Pulmonary artery endothelial cell (primary cell): ENCODE measurements at regions not wholly inside any gene's neighbourhood (a gene's known extent, or its start where the extent isn't known, plus 50 kb on each side); places are given as distances from the start of the nearest gene placed in this dataset.
A peak's percentile ranks its signal among the peaks of the same experiment; 100 is the strongest.
"Not testable (repeated sequence)": the region's sequence is repeated elsewhere in the genome, so short reads cannot be mapped to it uniquely, and the experiment has no call there.

Experiments used
- DNase-seq: peaks from one replicate; pipeline ENCODE4 v3.0.0-alpha.2; 2011; ENCODE audit warnings: low read depth, low spot score

DNA sequence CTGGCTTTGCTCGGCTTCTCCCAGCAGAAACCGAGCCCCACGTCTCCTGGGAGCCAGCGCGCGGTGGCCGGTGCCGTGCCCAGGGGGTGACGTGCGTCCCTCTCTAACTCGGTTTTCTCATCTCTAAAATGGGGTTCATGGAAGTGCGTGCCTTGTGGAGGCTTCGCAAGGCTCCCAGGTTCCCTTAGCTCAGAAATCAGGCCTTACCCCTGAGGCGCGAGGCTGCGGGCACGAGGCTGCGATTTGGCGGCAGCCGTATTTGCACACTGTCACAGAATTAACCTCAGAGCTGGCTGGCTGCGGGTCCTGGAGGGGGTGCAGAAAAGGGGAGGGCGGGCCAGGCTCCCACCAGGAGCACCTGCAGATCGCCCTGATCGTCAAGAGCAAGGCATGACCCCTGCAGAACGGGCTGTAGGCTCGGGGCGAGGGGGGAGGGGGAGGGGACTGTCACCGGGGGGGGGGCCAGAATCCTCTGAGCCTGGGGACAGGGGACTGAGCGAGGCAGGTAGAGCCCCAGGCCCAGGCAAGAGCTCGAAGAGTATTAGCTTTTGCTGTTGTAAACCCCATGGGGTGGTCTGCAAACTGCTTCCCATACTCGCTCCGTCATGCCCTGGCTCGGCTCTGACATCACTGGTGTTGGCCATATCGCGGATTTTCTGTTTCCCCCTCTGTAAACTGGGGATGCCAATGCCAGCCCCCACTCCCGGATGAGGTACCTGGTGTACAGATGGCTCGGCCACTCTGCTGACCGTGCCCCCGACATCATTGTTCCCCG is 62.2 kb downstream of the CCNE1 start:
- DNase-seq: no peak

DNA sequence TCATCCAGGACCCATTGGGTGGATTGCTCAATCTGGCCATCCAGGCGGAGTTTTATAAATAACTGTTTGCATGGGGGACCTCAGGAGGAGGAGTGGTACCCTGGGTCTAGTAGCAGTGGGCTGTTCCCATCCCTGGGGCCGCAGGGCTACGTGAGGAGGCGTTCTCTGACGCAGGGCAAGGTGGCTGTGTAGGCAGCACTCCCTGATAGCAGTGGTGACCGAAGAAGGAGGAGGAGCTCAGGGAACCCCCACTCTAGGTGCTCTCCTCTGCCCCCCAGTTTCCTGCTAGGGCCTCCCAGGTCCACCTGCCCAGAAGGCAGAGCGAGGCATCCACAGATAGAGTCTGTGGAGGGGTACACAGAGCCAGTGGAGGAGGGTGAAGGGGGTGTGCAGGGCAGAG is 64.1 kb downstream of the CCNE1 start:
- no peak for DNase-seq

DNA sequence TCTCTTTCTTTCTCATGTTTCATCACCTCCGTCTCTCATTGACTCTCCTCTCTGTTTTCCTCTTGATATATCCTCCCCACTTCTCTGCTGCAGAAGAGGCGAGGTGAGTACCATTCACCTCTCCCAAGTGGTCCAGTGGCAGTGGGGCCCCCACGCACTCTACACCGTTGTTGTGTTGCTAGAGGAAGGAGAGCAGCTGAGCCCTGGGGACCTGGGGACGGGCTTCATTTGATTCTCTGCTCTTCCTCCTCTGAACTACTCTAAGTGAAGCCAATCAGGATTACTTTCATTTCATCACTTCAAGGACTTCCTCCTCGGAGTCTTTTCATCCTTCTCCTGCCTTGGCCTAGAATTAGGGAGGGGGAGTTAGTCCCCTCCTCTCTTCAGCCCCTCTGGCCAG is 64.6 kb downstream of the CCNE1 start:
- DNase-seq: no peak

DNA sequence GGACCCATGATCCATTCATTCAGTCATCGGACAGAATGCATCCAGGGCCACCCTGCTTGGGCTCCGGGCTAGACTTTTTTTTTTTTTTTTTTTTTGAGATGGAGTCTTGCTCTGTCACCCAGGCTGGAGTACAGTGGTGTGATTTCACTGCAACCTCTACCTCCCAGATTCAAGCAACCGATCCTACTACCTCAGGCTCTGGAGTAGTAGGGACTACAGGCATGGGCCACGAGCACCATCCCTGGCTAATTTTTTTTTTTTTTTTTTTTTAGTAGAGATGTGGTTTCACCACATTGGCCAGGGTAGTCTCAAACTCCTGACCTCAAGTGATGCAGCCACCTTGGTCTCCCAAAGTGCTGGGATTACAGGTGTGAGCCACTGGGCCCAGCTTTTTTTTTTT is 65.1 kb downstream of the CCNE1 start:
- DNase-seq: not testable (repeated sequence)

- no peak for DNase-seq
These were observed 62.9 kb upstream of the URI1 start for GRCh38 chr19:29878973-29879654.

DNA sequence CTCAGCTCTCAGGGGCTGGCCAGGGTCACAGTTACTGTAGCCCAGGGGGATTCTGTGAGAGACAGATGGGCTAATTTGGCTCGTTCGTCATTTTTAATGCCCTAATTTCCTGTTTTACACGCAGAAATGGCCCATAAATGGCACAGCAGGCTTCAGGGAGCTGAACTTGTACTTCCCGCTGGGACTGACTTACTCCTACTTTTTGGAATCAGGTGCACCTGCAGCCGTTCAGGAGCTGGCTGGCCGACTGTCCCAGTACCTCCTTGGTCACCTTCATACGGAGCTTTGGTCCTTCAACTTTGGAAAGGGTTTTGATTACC is 62.4 kb upstream of the URI1 start:
- DNase-seq: no peak

- DNase-seq: no peak
These were observed 61.4 kb upstream of the URI1 start for GRCh38 chr19:29880498-29881081.

GRCh38 chr19:29881386-29881785 is 60.7 kb upstream of the URI1 start:
- DNase-seq: no peak

DNA sequence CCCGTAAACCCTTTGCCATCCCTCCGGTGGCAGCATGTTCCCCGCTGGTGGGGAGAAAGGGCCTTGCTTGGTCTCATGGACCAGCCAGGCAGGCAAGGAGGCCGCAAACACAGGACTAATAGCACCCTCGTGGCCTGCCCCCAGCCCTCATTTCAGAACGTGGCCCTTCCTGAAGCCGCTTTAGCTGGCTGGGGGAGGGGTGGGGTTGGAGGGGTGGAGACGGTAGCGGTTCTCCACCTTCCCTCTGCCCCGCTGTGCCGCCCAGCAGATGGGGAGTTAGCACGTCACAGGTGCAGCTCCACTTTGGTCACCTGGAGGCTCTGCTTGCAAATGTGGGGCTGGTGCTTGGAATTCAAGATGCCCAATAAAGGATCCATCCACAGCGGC is 59.3 kb upstream of the URI1 start:
- DNase-seq: no peak

DNA sequence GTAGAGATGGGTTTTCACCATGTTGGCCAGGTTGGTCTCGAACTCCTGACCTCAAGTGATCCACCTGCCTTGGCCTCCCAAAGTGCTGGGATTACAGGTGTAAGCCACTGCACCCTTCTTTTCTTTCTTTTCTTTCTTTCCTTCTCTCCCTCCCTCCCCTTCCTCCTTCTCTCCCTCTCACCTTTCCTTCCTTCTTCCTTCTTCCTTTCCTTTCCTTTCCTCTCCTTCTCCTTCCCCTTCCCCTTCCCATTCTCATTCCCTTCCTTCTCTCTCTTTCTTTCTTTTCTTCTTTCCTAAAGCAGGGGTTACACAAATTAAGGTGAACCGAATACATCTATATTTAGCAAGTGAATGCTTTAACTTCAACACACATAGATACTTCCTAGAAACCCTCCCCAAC is 58.0 kb upstream of the URI1 start:
- no peak for DNase-seq

- DNase-seq: no peak
These were observed 57.6 kb upstream of the URI1 start for GRCh38 chr19:29884466-29884865.

DNA sequence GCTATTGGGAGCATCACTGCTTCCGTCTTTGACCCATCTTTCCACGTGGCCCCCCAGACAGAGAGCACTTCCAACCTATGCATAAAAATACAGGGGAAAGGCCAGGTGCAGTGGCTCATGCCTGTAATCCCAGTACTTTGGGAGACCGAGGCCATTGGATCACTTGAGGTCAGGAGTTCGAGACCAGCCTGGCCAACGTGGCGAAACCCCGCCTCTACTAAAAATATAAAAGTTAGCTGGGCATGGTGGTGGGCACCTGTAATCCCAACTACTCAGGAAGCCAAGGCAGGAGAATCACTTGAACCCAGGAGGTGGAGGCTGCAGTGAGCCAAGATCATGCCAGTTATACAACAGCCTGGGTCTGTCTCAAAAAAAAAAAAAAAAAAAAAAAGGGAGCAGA is 55.9 kb upstream of the URI1 start:
- DNase-seq: not testable (repeated sequence)

GRCh38 chr19:29886586-29886985 is 55.5 kb upstream of the URI1 start:
- no peak for DNase-seq

DNA sequence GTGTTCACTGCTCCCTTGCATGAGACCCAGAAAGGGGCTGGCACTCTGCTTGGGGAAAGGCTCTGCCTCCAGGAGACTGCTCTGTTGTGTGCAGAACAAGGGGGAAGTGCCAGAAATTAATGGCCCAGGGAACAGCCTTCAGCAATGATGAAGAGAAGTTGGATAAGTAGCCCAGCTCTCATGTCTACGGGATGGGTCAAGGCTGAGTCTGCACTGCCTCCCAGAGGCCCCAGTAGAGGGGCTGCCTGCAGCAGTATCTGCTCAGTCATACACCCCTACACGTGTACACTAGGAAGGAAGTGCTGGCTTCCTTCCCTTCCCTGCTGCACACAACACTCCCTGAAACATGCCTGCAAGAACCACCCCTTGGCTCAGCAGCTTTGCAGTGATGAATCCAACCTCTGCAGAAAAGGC is 54.6 kb upstream of the URI1 start:
- DNase-seq: peak; percentile 10

DNA sequence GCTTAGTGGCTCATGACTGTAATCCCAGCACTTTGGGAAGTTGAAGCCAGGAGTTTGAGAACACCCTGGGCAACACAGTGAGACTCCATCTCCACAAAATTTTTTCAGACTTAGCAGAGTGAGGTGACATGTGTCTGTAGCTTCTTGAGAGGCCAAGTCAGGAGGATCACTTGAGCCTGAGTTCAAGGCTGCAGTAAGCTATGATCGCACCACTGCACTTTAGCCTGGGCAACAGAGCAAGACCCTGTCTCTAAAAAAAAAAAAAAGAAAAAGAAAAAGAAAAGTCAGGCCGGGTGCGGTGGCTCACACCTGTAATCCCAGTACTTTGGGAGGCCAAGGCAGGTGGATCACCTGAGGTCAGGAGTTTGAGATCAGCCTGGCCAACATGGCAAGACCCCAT is 54.0 kb upstream of the URI1 start:
- not testable (repeated sequence) for DNase-seq

- no peak for DNase-seq
These were observed 52.3 kb upstream of the URI1 start for GRCh38 chr19:29889702-29890101.

DNA sequence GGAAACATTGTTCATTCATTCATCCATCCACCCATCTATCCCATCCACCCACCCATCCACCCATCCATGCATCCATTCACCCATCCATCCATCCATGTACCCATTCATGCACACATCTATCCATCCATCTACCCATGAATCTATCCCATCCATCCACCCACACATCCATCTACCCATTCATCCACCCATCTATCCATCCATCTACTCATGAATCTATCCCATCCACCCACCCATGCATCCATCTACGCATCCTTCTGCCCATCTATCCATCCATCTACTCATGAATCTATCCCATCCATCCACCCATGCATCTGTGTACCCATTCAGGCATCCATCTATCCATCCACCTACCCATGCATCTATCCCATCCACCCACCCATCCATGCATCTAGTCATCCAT is 51.6 kb upstream of the URI1 start:
- DNase-seq: no peak
